Stimulated activated CD4-positive, alpha-beta T cell treated with anti-CD3 and anti-CD28 coated beads, Interleukin-15, amount 100 ng/mL, for 1 hour (primary cell): ENCODE measurements at regions not wholly inside any gene's neighbourhood (a gene's known extent, or its start where the extent isn't known, plus 50 kb on each side); places are given as distances from the start of the nearest gene placed in this dataset.

Experiments
- DNase-seq, 2 donors: peaks; one replicate each; pipeline ENCODE4 v3.0.0-alpha.2; 2020; ENCODE audit warnings: low read depth in 1 of 2, low spot score in 1 of 2

- no peak for DNase-seq
These were observed 231.2 kb upstream of the TPRG1 start for GRCh38 chr3:188940573-188940932.

GRCh38 chr3:188941103-188941502 is 230.7 kb upstream of the TPRG1 start:
- DNase-seq = no peak

- DNase-seq = no peak
These were observed 229.6 kb upstream of the TPRG1 start for GRCh38 chr3:188942191-188942590.

GRCh38 chr3:188943591-188943990 is 228.2 kb upstream of the TPRG1 start:
- DNase-seq = no peak

- no peak for DNase-seq
These were observed 227.7 kb upstream of the TPRG1 start for GRCh38 chr3:188944108-188944507.

GRCh38 chr3:188946351-188947240 is 225.2 kb upstream of the TPRG1 start:
- DNase-seq = no peak

- DNase-seq = peak in 1 of 2 donors; percentile 3
These were observed 224.1 kb upstream of the TPRG1 start for GRCh38 chr3:188947401-188948280.

- no peak for DNase-seq
These were observed 223.3 kb upstream of the TPRG1 start for GRCh38 chr3:188948281-188948996.

GRCh38 chr3:188948997-188949389 is 222.8 kb upstream of the TPRG1 start:
- DNase-seq = no peak

- no peak for DNase-seq
These were observed 222.3 kb upstream of the TPRG1 start for GRCh38 chr3:188949456-188949855.

- no peak for DNase-seq
These were observed 221.8 kb upstream of the TPRG1 start for GRCh38 chr3:188949996-188950395.

- DNase-seq = peak in 1 of 2 donors; percentile 21
These were observed 220.8 kb upstream of the TPRG1 start for GRCh38 chr3:188950832-188951489.

- DNase-seq = no peak
These were observed 220.0 kb upstream of the TPRG1 start for GRCh38 chr3:188951734-188952133.

- peak; percentile 43 to 63 for DNase-seq
These were observed 217.1 kb upstream of the TPRG1 start for GRCh38 chr3:188954590-188955208.

GRCh38 chr3:188955919-188956318 is 215.9 kb upstream of the TPRG1 start:
- DNase-seq = no peak

- no peak for DNase-seq
These were observed 214.8 kb upstream of the TPRG1 start for GRCh38 chr3:188956839-188957489.

GRCh38 chr3:188959013-188959412 is 212.8 kb upstream of the TPRG1 start:
- no peak for DNase-seq

GRCh38 chr3:188962253-188963247 is 209.2 kb upstream of the TPRG1 start:
- DNase-seq = no peak

GRCh38 chr3:188964957-188965356 is 206.8 kb upstream of the TPRG1 start:
- DNase-seq = no peak
